Tibial artery (tissue), 4 donors: ENCODE measurements at regions not wholly inside any gene's neighbourhood (a gene's known extent, or its start where the extent isn't known, plus 50 kb on each side); places are given as distances from the start of the nearest gene placed in this dataset.

ENCODE experiments used
- DNase-seq, 2 donors: peaks; one replicate each; pipeline ENCODE4 v3.0.0-alpha.2; 2019
- H3K27ac ChIP-seq, 2 donors: fragments of 200-600 bp; sonication (generic) in 1 of 2; 1 replicate in 1 of 2; 2 replicates in 1 of 2; pipeline ENCODE4 v1.5.1; 2018 to 2019; ENCODE audit warnings: mild to moderate bottlenecking in 1 of 2
- H3K27me3 ChIP-seq, 2 donors: fragments of 200-600 bp; sonication (generic) in 1 of 2; one replicate each; pipeline versions ENCODE4 v1.5.1 to v1.6.0; 2016 to 2019
- H3K36me3 ChIP-seq, 3 donors: fragments of 200-600 bp; sonication (generic) in 2 of 3; one replicate each; pipeline ENCODE4 v1.5.1; 2016 to 2019; ENCODE audit warnings: mild to moderate bottlenecking in 2 of 3
- H3K4me1 ChIP-seq, 4 donors: fragments of 200-600 bp; sonication (generic) in 2 of 4; 1 replicate in 3 of 4; 2 replicates in 1 of 4; pipeline ENCODE4 v1.5.1; 2016 to 2019
- H3K4me3 ChIP-seq, 2 donors: fragments of 200-600 bp; sonication (generic) in 1 of 2; 1 replicate in 1 of 2; 2 replicates in 1 of 2; pipeline ENCODE4 v1.5.1; 2018 to 2019; ENCODE audit warnings: mild to moderate bottlenecking in 2 of 2
- H3K9me3 ChIP-seq, 3 donors: fragments of 200-600 bp; sonication (generic) in 1 of 3; one replicate each; pipeline ENCODE4 v1.5.1; 2016 to 2019
- intact Hi-C: fragments of 100-400 bp; cut with DNase I; formaldehyde crosslinking; loops from one replicate; pipeline ENCODE4 v1.15.0; 2023; ENCODE audit warnings: low total_unique reads
- TF ChIP-seq, protein P1 (sequence below), 2 experiments: fragments of 200-600 bp in 1 of 2; fragments of 450-650 bp in 1 of 2; IDR thresholded peaks; one replicate each; pipeline ENCODE4 v1.5.1; 2017 to 2019; ENCODE audit warnings: antibody characterized with exemption in 2 of 2, mild to moderate bottlenecking in 1 of 2, moderate library complexity in 1 of 2

DNA sequence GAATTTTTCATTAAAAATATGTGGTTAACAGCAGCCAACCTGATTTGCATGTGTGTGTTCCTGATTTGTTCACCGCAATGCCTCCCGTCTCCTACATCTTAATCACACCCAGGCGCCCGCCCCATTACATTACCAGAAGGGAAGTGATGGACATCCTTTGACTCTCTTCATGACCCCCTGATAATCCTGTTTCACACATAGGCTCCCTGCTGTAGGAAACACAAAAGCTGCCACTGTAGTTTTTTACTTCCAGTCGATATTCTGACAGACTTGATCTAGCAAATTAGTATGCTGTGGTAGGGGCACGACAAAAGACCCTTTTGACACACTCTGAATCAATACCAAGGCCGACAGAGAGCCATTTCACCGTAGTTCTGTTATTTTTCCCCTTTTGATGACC lies 287.8 kb upstream of the ISL1 start:
- Histone ChIP-seq H3K4me3 (no peak overlapping the region), H3K27me3 (no peaks in the 10 kb centered on the region), H3K4me1 (no peaks in the 10 kb centered on the region), H3K9me3 (no peaks in the 10 kb centered on the region), H3K27ac (no peak overlapping the region), H3K36me3 (no peaks in the 10 kb centered on the region)
- TF ChIP-seq, protein P1, sequence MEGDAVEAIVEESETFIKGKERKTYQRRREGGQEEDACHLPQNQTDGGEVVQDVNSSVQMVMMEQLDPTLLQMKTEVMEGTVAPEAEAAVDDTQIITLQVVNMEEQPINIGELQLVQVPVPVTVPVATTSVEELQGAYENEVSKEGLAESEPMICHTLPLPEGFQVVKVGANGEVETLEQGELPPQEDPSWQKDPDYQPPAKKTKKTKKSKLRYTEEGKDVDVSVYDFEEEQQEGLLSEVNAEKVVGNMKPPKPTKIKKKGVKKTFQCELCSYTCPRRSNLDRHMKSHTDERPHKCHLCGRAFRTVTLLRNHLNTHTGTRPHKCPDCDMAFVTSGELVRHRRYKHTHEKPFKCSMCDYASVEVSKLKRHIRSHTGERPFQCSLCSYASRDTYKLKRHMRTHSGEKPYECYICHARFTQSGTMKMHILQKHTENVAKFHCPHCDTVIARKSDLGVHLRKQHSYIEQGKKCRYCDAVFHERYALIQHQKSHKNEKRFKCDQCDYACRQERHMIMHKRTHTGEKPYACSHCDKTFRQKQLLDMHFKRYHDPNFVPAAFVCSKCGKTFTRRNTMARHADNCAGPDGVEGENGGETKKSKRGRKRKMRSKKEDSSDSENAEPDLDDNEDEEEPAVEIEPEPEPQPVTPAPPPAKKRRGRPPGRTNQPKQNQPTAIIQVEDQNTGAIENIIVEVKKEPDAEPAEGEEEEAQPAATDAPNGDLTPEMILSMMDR (IDR thresholded peaks at IDR 0.05): no peak
- no peak for DNase-seq
- intact Hi-C loops: no loop called here

DNA sequence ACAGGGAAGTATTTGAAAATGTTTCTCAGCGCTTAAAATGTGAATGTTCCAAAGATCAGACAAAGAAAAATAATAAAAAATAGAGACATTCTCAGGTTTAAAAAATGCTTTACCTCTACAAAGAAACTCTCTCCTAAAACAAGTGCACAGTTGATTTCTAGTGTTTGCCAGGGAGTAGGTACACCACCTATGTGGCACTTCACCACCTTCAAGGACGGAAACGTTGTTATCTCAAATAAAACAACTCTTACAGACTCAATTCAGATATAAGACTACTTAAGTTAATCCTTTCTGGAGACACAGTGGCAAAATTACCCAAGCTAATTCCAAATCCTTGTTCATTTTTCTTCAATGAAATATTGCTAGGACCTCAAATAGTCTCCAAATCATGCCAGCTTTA lies 286.4 kb upstream of the ISL1 start:
- Histone ChIP-seq H3K9me3 (no peaks in the 10 kb centered on the region), H3K4me3 (no peak overlapping the region), H3K4me1 (no peaks in the 10 kb centered on the region), H3K27me3 (no peaks in the 10 kb centered on the region), H3K36me3 (no peaks in the 10 kb centered on the region), H3K27ac (no peak overlapping the region)
- TF ChIP-seq, protein P1 (IDR thresholded peaks at IDR 0.05): no peak
- DNase-seq: no peak
- intact Hi-C loops: no loop called here

DNA sequence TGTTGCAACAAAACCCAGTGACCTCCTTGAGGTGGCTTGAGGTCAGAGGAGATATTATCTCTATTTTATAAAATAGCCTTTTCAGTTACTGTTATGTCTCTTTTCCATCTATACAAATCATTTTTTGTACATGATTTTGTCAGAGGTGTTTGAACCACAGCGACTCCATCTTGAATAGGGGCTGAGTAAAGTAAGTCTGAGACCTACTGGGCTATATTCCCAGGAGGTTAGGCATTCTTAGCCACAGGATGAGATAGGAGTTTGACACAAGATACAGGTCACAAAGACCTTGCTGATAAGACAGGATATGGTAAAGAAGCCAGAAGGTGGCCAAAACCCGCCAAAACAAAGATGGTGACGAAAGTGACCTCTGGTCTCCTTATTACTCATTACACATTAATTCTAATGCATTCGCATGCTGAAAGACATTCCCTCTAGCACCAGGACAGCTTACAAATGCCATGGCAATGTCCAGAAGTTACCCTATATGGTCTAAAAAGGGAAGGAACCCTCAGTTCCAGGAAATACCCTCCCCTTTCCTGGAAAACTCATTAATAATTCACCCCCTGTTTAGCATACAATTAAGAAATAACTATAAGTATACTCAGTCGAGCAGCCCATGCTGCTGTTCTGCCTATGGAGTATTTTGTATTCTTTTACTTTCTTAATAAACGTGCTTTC lies 283.9 kb upstream of the ISL1 start:
- Histone ChIP-seq H3K4me1 (no peaks in the 10 kb centered on the region), H3K27me3 (no peaks in the 10 kb centered on the region), H3K27ac (no peak overlapping the region), H3K9me3 (no peaks in the 10 kb centered on the region), H3K4me3 (no peak overlapping the region), H3K36me3 (no peaks in the 10 kb centered on the region)
- DNase-seq: no peak
- intact Hi-C loops: no loop called here
- TF ChIP-seq, protein P1 (IDR thresholded peaks at IDR 0.05): no peak

GRCh38 chr5:51104556-51104955 lies 278.7 kb upstream of the ISL1 start:
- H3K9me3 ChIP-seq: no peaks in the 10 kb centered on the region
- no peak overlapping the region for H3K4me3 ChIP-seq
- intact Hi-C loops: no loop called here
- DNase-seq: no peak
- TF ChIP-seq, protein P1 (IDR thresholded peaks at IDR 0.05): no peak
- no peaks in the 10 kb centered on the region for H3K27me3 ChIP-seq
- H3K27ac ChIP-seq: no peak overlapping the region
- no peaks in the 10 kb centered on the region for H3K4me1 ChIP-seq
- H3K36me3 ChIP-seq: no peaks in the 10 kb centered on the region

DNA sequence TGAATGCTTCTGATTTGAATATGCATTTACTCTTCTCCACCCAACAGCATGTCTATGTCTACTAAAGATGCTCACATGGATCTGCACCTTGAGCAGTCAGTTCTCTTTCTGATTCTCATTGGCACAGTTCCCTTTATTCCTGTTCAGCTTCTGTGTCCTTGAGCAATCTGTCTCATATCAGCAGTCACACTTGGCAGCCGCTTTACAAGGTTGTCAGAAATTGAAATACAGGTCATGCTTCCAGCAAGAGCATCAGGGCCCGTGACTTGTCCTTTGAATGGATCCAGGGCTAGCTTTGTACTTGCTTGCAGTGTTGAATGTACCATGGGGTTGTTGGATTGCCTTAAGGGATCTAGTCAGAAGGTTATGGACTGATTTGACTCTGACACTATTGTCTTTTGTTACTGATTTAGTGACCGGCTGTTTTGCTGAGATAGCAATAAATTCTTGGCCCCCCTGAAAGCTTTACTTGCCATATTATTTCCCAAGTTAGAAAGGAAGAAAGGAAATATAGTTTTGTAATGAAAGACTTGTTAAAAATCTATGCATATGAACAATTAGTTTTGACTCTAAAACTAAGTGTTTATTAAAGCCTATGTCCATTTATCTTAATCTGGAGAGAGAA lies 273.4 kb upstream of the ISL1 start:
- H3K4me3 ChIP-seq: no peak overlapping the region
- no peaks in the 10 kb centered on the region for H3K36me3 ChIP-seq
- intact Hi-C loops: no loop called here
- no peak overlapping the region for H3K27ac ChIP-seq
- no peak for DNase-seq
- TF ChIP-seq, protein P1 (IDR thresholded peaks at IDR 0.05): no peak
- no peaks in the 10 kb centered on the region for H3K4me1 ChIP-seq
- no peaks in the 10 kb centered on the region for H3K9me3 ChIP-seq
- no peaks in the 10 kb centered on the region for H3K27me3 ChIP-seq
